ENCODE measurements at regions not wholly inside any gene's neighbourhood (a gene's known extent, or its start where the extent isn't known, plus 50 kb on each side); places are given as distances from the start of the nearest gene placed in this dataset.

- TF ChIP-seq CHD7 (IDR thresholded peaks at IDR 0.05; ENCODE audit: insufficient replicate concordance, low read length) (no peak), SAP30 (IDR thresholded peaks at IDR 0.05; ENCODE audit: insufficient read depth, insufficient replicate concordance, low read length) (no peak), HDAC2 (IDR thresholded peaks at IDR 0.05; ENCODE audit: borderline replicate concordance in 1 of 2, low read depth in 2 of 2, low read length in 2 of 2) (no peak), CREB1 (IDR thresholded peaks at IDR 0.05) (no peak), KDM4A (IDR thresholded peaks at IDR 0.05; ENCODE audit: low read depth, low read length, severe bottlenecking) (no peak), TBP (IDR thresholded peaks at IDR 0.05; ENCODE audit: low read depth, low read length) (no peak), NANOG (IDR thresholded peaks at IDR 0.05; ENCODE audit: insufficient read depth, low read depth, low read length, poor library complexity, severe bottlenecking) (no peak), RBBP5 (IDR thresholded peaks at IDR 0.05; ENCODE audit: borderline replicate concordance, low read depth, low read length) (no peak)
- TF ChIP-seq, protein P1, sequence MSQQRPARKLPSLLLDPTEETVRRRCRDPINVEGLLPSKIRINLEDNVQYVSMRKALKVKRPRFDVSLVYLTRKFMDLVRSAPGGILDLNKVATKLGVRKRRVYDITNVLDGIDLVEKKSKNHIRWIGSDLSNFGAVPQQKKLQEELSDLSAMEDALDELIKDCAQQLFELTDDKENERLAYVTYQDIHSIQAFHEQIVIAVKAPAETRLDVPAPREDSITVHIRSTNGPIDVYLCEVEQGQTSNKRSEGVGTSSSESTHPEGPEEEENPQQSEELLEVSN (IDR thresholded peaks at IDR 0.05) = no peak
These were observed 308.8 kb upstream of the ZNF32 start (continued) for GRCh38 chr10:43957267-43958070.

Measured in H1 (cell line).